Endothelial cell (in vitro differentiated cells): ENCODE measurements at regions not wholly inside any gene's neighbourhood (a gene's known extent, or its start where the extent isn't known, plus 50 kb on each side); places are given as distances from the start of the nearest gene placed in this dataset.

ENCODE experiments used
- DNase-seq: peaks from one replicate; pipeline ENCODE4 v3.0.0; 2021; ENCODE audit warnings: low spot score
- H3K27ac Mint-ChIP-seq: one replicate; pipeline ENCODE4 v1.8.0; 2021; ENCODE audit warnings: mixed read lengths, inconsistent platforms; ENCODE audit not compliant: unreplicated experiment
- H3K27me3 Mint-ChIP-seq: one replicate; pipeline ENCODE4 v1.8.0; 2021; ENCODE audit warnings: mild to moderate bottlenecking, moderate library complexity, mixed read lengths, inconsistent platforms; ENCODE audit not compliant: unreplicated experiment
- H3K36me3 Mint-ChIP-seq: one replicate; pipeline ENCODE4 v1.8.0; 2021; ENCODE audit warnings: mild to moderate bottlenecking, low read depth, mixed read lengths, inconsistent platforms; ENCODE audit not compliant: unreplicated experiment
- H3K4me1 Mint-ChIP-seq: one replicate; pipeline ENCODE4 v1.8.0; 2021; ENCODE audit warnings: mild to moderate bottlenecking, mixed read lengths, inconsistent platforms; ENCODE audit not compliant: unreplicated experiment
- H3K4me3 Mint-ChIP-seq: one replicate; pipeline ENCODE4 v1.8.0; 2021; ENCODE audit warnings: mild to moderate bottlenecking, mixed read lengths, inconsistent platforms; ENCODE audit not compliant: unreplicated experiment
- H3K9me3 Mint-ChIP-seq: one replicate; pipeline ENCODE4 v1.8.0; 2021; ENCODE audit warnings: mixed read lengths, inconsistent platforms; ENCODE audit not compliant: unreplicated experiment
- TF ChIP-seq, protein P1 (sequence below): fragments of 200-600 bp; sonication (generic); IDR thresholded peaks from one replicate; pipeline ENCODE4 v1.5.0; 2021; ENCODE audit warnings: antibody characterized with exemption; ENCODE audit not compliant: unreplicated experiment

DNA sequence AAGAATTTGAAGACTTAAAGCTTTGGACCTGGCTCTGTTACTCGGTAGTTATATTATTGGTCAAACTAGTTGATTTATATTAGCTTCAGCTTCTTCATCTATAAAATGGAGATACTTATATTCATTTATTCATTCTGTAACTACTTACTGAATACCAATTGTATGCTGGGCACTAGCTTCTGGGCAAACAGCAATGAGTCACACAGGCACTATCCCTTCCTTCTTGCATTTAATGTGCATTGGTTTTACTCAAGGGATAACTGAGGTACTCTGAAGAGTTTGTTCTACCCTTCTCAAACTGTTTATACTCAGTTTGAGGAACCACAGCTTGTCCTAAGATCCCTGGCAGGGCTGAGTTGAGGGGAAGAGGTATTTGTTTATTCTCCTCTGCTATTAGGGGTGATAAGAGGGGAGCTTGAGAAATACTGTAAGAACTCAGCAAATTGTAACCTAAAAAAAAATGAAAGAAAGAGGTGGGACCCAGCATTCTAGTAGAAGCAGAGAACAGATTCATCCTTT, 825.4 kb upstream of the AMELY start:
- H3K36me3 Mint-ChIP-seq = no peaks in the 10 kb centered on the region
- TF ChIP-seq, protein P1, sequence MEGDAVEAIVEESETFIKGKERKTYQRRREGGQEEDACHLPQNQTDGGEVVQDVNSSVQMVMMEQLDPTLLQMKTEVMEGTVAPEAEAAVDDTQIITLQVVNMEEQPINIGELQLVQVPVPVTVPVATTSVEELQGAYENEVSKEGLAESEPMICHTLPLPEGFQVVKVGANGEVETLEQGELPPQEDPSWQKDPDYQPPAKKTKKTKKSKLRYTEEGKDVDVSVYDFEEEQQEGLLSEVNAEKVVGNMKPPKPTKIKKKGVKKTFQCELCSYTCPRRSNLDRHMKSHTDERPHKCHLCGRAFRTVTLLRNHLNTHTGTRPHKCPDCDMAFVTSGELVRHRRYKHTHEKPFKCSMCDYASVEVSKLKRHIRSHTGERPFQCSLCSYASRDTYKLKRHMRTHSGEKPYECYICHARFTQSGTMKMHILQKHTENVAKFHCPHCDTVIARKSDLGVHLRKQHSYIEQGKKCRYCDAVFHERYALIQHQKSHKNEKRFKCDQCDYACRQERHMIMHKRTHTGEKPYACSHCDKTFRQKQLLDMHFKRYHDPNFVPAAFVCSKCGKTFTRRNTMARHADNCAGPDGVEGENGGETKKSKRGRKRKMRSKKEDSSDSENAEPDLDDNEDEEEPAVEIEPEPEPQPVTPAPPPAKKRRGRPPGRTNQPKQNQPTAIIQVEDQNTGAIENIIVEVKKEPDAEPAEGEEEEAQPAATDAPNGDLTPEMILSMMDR = no peak
- no peak overlapping the region for H3K27ac Mint-ChIP-seq
- H3K9me3 Mint-ChIP-seq = no peaks in the 10 kb centered on the region
- no peaks in the 10 kb centered on the region for H3K27me3 Mint-ChIP-seq
- no peak overlapping the region for H3K4me3 Mint-ChIP-seq
- no peak for DNase-seq
- H3K4me1 Mint-ChIP-seq = peaks cover 2% of the 10 kb centered on the region

DNA sequence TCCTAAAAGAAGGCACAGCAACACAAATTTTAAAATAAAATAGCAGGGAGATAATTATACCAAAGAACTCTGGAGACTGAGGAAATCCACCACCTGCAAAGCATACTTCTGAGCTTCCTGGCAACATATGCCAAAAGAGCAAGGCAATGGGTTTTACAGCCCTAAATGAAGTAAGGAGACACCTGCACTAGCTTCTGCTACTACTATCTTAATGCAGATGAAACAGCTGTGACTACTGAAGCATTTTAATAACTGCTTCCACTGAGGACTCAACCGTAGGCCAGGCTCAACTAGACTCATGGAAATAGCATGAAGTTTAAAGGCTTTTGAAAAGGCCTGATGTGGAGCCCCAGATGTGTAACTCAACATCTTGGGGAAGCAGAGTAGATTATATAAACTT, 820.1 kb upstream of the AMELY start:
- peaks cover 18% of the 10 kb centered on the region for H3K4me1 Mint-ChIP-seq
- no peaks in the 10 kb centered on the region for H3K9me3 Mint-ChIP-seq
- no peak overlapping the region for H3K4me3 Mint-ChIP-seq
- H3K36me3 Mint-ChIP-seq = no peaks in the 10 kb centered on the region
- no peak for DNase-seq
- H3K27me3 Mint-ChIP-seq = peaks cover 2% of the 10 kb centered on the region
- H3K27ac Mint-ChIP-seq = no peak overlapping the region
- TF ChIP-seq, protein P1 = no peak

DNA sequence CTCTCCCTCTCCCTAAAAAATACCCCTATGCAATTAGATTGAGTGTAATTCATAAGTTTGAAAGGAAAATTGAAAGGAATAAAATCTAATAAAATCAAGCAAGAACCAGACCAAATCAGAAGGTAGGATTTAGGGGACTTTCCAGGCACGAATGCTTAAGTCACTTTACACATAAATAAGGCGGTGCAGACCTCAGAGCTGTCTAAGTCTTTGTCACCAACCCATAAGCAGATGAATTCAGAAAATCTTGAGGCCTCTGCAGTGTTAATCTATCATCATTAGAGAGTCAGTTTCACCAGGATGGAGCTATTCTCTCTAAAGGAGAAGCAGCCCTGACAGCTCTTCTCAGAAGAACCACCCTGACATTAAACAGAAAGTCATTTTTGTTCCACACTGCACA, 819.1 kb upstream of the AMELY start:
- Mint-ChIP-seq H3K27ac (peak overlapping the region; percentile 30), H3K9me3 (no peaks in the 10 kb centered on the region), H3K4me3 (no peak overlapping the region), H3K36me3 (no peaks in the 10 kb centered on the region), H3K27me3 (peaks cover 3% of the 10 kb centered on the region), H3K4me1 (peaks cover 25% of the 10 kb centered on the region)
- TF ChIP-seq, protein P1 = no peak
- DNase-seq = no peak

DNA sequence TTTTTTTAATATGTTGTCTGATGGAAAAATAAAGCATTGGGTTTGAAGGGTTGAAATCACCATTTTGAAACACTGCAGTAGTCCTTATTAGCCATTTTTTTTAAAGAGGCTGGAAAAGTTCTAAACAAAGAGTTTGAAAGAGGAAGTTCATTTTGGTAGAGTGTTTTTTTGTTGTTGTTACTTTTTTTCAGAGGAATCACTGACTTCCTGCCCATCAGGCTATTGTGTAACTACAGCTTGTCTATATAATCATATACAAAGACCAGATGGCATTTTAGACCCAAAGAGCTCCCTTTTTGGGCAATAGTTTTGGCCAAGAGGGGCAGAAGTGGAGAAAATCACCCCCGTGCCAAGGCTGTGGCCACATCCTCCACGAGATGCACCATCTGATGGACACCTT, 818.5 kb upstream of the AMELY start:
- H3K4me1 Mint-ChIP-seq = peaks cover 25% of the 10 kb centered on the region
- TF ChIP-seq, protein P1 = no peak
- no peaks in the 10 kb centered on the region for H3K36me3 Mint-ChIP-seq
- DNase-seq = no peak
- H3K9me3 Mint-ChIP-seq = no peaks in the 10 kb centered on the region
- peak overlapping the region; percentile 77 for H3K27ac Mint-ChIP-seq
- no peak overlapping the region for H3K4me3 Mint-ChIP-seq
- peaks cover 3% of the 10 kb centered on the region for H3K27me3 Mint-ChIP-seq

DNA sequence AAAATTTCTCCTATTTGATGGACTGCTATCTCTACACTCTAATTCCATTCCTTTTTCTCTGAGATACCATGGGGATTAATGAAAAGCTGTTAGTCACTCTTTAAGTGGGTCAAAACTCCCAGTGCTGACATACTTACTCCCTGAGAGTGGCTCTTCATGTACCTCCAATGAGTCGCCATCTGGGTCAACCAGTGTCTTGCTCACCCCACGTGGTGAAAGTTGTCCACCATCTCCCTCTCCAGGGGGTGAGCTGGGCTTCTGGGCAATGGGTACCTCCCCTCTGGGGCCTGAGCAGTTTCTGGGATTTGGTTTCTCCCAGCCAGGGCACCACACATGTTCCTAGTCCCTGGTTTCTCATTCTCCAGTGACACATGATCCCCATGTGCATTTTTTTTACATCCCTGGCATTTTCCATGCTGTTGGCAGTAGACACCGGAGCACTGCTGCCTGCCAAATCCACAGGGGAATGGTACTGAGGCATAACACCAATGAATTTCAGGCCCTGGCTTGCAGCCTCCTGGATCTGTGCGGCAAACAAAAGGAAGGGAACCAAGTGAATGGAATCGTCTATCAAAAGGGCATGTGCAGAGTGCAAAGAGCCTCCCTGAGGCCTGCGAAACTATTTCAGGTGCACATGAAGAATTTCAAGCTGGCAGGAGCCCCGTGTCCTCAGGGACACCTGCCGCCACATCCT, 817.9 kb upstream of the AMELY start:
- peaks cover 3% of the 10 kb centered on the region for H3K27me3 Mint-ChIP-seq
- no peaks in the 10 kb centered on the region for H3K9me3 Mint-ChIP-seq
- H3K27ac Mint-ChIP-seq = peak overlapping the region; percentile 78
- peaks cover 28% of the 10 kb centered on the region for H3K4me1 Mint-ChIP-seq
- DNase-seq = no peak
- no peaks in the 10 kb centered on the region for H3K36me3 Mint-ChIP-seq
- no peak overlapping the region for H3K4me3 Mint-ChIP-seq
- TF ChIP-seq, protein P1 = no peak
